ENCODE measurements at regions not wholly inside any gene's neighbourhood (a gene's known extent, or its start where the extent isn't known, plus 50 kb on each side); places are given as distances from the start of the nearest gene placed in this dataset.

DNA sequence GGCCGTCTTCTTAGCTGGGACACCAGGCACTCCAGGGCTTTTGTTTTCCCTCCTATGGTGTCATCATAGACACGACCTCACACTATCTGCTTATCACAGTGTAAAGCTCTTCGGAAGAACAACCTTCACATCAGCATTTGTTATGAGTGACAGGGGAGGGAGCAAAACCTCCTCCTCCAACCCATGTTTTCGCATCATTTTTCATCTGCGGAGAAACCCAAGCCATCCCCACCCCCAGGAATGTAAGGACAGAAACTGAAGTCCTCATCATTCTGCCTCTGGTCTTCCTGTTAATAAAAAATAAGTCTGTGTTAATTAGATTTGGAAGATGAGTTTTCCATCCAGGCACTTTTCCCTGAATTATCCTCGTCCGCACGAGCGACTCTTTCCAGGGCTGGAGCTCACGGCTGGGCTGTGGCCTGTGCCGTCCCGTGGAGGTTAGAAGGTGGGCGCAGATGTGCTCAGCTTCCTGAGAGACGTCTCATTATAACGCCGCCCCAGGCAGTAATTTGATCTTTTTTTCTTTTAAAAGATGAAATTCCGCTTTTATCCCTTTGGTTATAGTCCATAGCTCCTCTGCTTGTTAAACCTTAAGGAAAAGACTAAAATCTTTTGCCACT lies 101.6 kb upstream of the TMEM18 start:
- in situ Hi-C loops (cut with HindIII; ENCODE audit: low pct_unique_long_range_greater_than_20kb, low sequenced_read_pairs) (no loop called here), intact Hi-C loops (cut with micrococcal nuclease; ENCODE audit: unreplicated experiment) (no loop called here)
- ChIA-PET POLR2A (no interaction called here), CTCF (no interaction called here)
- no TSS peak for BruUV-seq (replicated peaks)
- Histone ChIP-seq H3K36me3 (ENCODE audit: control insufficient read depth, insufficient read depth, low read length) (no peaks in the 10 kb centered on the region), H3K27ac (ENCODE audit: low read length) (no peak overlapping the region), H3K4me3 (ENCODE audit: low read depth in 2 of 2, low read length in 2 of 2) (no peak overlapping the region), H3K9me3 (ENCODE audit: control insufficient read depth, insufficient read depth, low read depth, low read length) (no peaks in the 10 kb centered on the region), H3K27me3 (ENCODE audit: control insufficient read depth, insufficient read depth, low read length) (no peaks in the 10 kb centered on the region), H3K4me1 (ENCODE audit: control insufficient read depth, insufficient read depth, low read length) (no peaks in the 10 kb centered on the region)
- DNase-seq (ENCODE audit: low read depth, low spot score) = no peak
- TF ChIP-seq POLR2AphosphoS5 (IDR thresholded peaks at IDR 0.05; ENCODE audit: low read depth, low read length) (no peak), TCF7L2 (IDR thresholded peaks at IDR 0.05; ENCODE audit: low read depth, low read length) (no peak), SIN3A (IDR thresholded peaks at IDR 0.05; ENCODE audit: borderline replicate concordance, insufficient read depth, low read depth, low read length) (no peak)
- TF ChIP-seq, protein P1, sequence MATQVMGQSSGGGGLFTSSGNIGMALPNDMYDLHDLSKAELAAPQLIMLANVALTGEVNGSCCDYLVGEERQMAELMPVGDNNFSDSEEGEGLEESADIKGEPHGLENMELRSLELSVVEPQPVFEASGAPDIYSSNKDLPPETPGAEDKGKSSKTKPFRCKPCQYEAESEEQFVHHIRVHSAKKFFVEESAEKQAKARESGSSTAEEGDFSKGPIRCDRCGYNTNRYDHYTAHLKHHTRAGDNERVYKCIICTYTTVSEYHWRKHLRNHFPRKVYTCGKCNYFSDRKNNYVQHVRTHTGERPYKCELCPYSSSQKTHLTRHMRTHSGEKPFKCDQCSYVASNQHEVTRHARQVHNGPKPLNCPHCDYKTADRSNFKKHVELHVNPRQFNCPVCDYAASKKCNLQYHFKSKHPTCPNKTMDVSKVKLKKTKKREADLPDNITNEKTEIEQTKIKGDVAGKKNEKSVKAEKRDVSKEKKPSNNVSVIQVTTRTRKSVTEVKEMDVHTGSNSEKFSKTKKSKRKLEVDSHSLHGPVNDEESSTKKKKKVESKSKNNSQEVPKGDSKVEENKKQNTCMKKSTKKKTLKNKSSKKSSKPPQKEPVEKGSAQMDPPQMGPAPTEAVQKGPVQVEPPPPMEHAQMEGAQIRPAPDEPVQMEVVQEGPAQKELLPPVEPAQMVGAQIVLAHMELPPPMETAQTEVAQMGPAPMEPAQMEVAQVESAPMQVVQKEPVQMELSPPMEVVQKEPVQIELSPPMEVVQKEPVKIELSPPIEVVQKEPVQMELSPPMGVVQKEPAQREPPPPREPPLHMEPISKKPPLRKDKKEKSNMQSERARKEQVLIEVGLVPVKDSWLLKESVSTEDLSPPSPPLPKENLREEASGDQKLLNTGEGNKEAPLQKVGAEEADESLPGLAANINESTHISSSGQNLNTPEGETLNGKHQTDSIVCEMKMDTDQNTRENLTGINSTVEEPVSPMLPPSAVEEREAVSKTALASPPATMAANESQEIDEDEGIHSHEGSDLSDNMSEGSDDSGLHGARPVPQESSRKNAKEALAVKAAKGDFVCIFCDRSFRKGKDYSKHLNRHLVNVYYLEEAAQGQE (IDR thresholded peaks at IDR 0.05; ENCODE audit: insufficient read depth in 1 of 2, low read depth in 2 of 2, low read length in 1 of 2) = no peak
- TF ChIP-seq, protein P2, sequence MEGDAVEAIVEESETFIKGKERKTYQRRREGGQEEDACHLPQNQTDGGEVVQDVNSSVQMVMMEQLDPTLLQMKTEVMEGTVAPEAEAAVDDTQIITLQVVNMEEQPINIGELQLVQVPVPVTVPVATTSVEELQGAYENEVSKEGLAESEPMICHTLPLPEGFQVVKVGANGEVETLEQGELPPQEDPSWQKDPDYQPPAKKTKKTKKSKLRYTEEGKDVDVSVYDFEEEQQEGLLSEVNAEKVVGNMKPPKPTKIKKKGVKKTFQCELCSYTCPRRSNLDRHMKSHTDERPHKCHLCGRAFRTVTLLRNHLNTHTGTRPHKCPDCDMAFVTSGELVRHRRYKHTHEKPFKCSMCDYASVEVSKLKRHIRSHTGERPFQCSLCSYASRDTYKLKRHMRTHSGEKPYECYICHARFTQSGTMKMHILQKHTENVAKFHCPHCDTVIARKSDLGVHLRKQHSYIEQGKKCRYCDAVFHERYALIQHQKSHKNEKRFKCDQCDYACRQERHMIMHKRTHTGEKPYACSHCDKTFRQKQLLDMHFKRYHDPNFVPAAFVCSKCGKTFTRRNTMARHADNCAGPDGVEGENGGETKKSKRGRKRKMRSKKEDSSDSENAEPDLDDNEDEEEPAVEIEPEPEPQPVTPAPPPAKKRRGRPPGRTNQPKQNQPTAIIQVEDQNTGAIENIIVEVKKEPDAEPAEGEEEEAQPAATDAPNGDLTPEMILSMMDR (IDR thresholded peaks at IDR 0.05) = no peak
- no peak for ATAC-seq

GRCh38 chr2:777546-777945 lies 100.3 kb upstream of the TMEM18 start:
- Histone ChIP-seq H3K27ac (ENCODE audit: low read length) (no peak overlapping the region), H3K4me1 (ENCODE audit: control insufficient read depth, insufficient read depth, low read length) (no peaks in the 10 kb centered on the region), H3K4me3 (ENCODE audit: low read depth in 2 of 2, low read length in 2 of 2) (no peak overlapping the region), H3K27me3 (ENCODE audit: control insufficient read depth, insufficient read depth, low read length) (no peaks in the 10 kb centered on the region), H3K36me3 (ENCODE audit: control insufficient read depth, insufficient read depth, low read length) (no peaks in the 10 kb centered on the region), H3K9me3 (ENCODE audit: control insufficient read depth, insufficient read depth, low read depth, low read length) (no peaks in the 10 kb centered on the region)
- intact Hi-C loops (cut with micrococcal nuclease; ENCODE audit: unreplicated experiment) (no loop called here), in situ Hi-C loops (cut with HindIII; ENCODE audit: low pct_unique_long_range_greater_than_20kb, low sequenced_read_pairs) (no loop called here)
- TF ChIP-seq SIN3A (IDR thresholded peaks at IDR 0.05; ENCODE audit: borderline replicate concordance, insufficient read depth, low read depth, low read length) (no peak), TCF7L2 (IDR thresholded peaks at IDR 0.05; ENCODE audit: low read depth, low read length) (no peak), POLR2AphosphoS5 (IDR thresholded peaks at IDR 0.05; ENCODE audit: low read depth, low read length) (no peak)
- TF ChIP-seq, protein P1 (IDR thresholded peaks at IDR 0.05; ENCODE audit: insufficient read depth in 1 of 2, low read depth in 2 of 2, low read length in 1 of 2) = no peak
- TF ChIP-seq, protein P2 (IDR thresholded peaks at IDR 0.05) = no peak
- CTCF ChIA-PET = no interaction called here
- DNase-seq (ENCODE audit: low read depth, low spot score) (no peak), ATAC-seq (0 out of 2 replicates have a peak, but pooled peaks have one; percentile 8)
- no TSS peak for BruUV-seq (replicated peaks)
- POLR2A ChIA-PET = no interaction called here
